Transverse colon (tissue), 4 donors: ENCODE measurements at regions not wholly inside any gene's neighbourhood (a gene's known extent, or its start where the extent isn't known, plus 50 kb on each side); places are given as distances from the start of the nearest gene placed in this dataset.

Experiments used
- DNase-seq: peaks from one replicate; pipeline ENCODE4 v3.0.0-alpha.2; 2019
- H3K27ac ChIP-seq, 4 donors: fragments of 200-600 bp; sonication (generic); 2 replicates each; pipeline ENCODE4 v1.5.1; 2016 to 2018; ENCODE audit warnings: inconsistent platforms in 4 of 4
- H3K27me3 ChIP-seq: fragments of 200-600 bp; sonication (generic); 2 replicates; pipeline ENCODE4 v1.5.1; 2017; ENCODE audit warnings: inconsistent platforms
- H3K36me3 ChIP-seq, 4 donors: fragments of 200-600 bp; sonication (generic); 2 replicates each; pipeline ENCODE4 v1.5.1; 2017 to 2019; ENCODE audit warnings: inconsistent platforms in 4 of 4
- H3K4me1 ChIP-seq, 4 donors: fragments of 200-600 bp; sonication (generic); 2 replicates each; pipeline ENCODE4 v1.5.1; 2017 to 2020; ENCODE audit warnings: inconsistent platforms in 4 of 4
- H3K4me3 ChIP-seq, 4 donors: fragments of 200-600 bp; sonication (generic); 1 replicate in 1 of 4; 2 replicates in 3 of 4; pipeline versions ENCODE4 v1.5.1 to v1.6.1; 2017 to 2019; ENCODE audit warnings: inconsistent platforms in 4 of 4
- H3K9me3 ChIP-seq, 2 donors: fragments of 200-600 bp; sonication (generic); 2 replicates each; pipeline ENCODE4 v1.5.1; 2017 to 2019; ENCODE audit warnings: inconsistent platforms in 2 of 2
- EP300 ChIP-seq: sonication (generic); formaldehyde crosslinking; IDR thresholded peaks from one replicate; pipeline ENCODE4 v1.6.1; 2017; ENCODE audit warnings: antibody characterized with exemption, low read depth
- POLR2A ChIP-seq: fragments of 450-650 bp; IDR thresholded peaks from one replicate; pipeline ENCODE4 v1.6.1; 2016; ENCODE audit warnings: antibody characterized with exemption, mild to moderate bottlenecking, moderate library complexity
- POLR2AphosphoS5 ChIP-seq, 3 donors: sonication (generic); formaldehyde crosslinking; IDR thresholded peaks; one replicate each; pipeline ENCODE4 v1.6.1; 2016; ENCODE audit warnings: antibody characterized with exemption in 3 of 3
- WGBS, 2 donors: methylation state at CpG; one replicate each; pipeline ENCODE4 v1.1.5; 2018; ENCODE audit warnings: low coverage in 1 of 2; 5-methylcytosine and 5-hydroxymethylcytosine counted together
- in situ Hi-C, 4 donors: fragments of 200-750 bp; cut with MboI; loops; one replicate each; pipeline versions ENCODE4 v1.15.0 to v1.15.1; 2017; ENCODE audit warnings: low sequenced_read_pairs in 3 of 4, low pct_ligation_motif_present in 1 of 4, low pct_unique_long_range_greater_than_20kb in 1 of 4
- intact Hi-C: fragments of 100-400 bp; cut with DNase I; formaldehyde crosslinking; loops from one replicate; pipeline ENCODE4 v1.15.1; 2023; ENCODE audit warnings: low total_unique reads
- TF ChIP-seq, protein P1 (sequence below), 5 experiments: fragments of 200-600 bp in 3 of 5; fragments of 450-650 bp in 2 of 5; sonication (generic) in 3 of 5; IDR thresholded peaks; 1 replicate in 2 of 5; 2 replicates in 3 of 5; pipeline ENCODE4 v1.5.1; 2016 to 2017; ENCODE audit warnings: antibody characterized with exemption in 5 of 5, inconsistent platforms in 3 of 5, mild to moderate bottlenecking in 2 of 5, moderate library complexity in 1 of 5

- Histone ChIP-seq H3K4me3 (no peak overlapping the region), H3K4me1 (no peaks in the 10 kb centered on the region), H3K36me3 (no peaks in the 10 kb centered on the region), H3K9me3 (peaks cover 0 to 4% of the 10 kb centered on the region in 2 donors), H3K27me3 (no peaks in the 10 kb centered on the region), H3K27ac (no peak overlapping the region)
- 88 to 100% methylated on average over 1 to 3 of the region's 3 CpGs for WGBS, 2 donors
- DNase-seq: no peak
- in situ Hi-C loops (loop anchor here in 1 of 4 donors (25.0 kb wide), 1 partner anchor 283 kb away; no protein-coding TSS in a partner anchor), intact Hi-C loops (no loop called here)
- TF ChIP-seq, protein P1, sequence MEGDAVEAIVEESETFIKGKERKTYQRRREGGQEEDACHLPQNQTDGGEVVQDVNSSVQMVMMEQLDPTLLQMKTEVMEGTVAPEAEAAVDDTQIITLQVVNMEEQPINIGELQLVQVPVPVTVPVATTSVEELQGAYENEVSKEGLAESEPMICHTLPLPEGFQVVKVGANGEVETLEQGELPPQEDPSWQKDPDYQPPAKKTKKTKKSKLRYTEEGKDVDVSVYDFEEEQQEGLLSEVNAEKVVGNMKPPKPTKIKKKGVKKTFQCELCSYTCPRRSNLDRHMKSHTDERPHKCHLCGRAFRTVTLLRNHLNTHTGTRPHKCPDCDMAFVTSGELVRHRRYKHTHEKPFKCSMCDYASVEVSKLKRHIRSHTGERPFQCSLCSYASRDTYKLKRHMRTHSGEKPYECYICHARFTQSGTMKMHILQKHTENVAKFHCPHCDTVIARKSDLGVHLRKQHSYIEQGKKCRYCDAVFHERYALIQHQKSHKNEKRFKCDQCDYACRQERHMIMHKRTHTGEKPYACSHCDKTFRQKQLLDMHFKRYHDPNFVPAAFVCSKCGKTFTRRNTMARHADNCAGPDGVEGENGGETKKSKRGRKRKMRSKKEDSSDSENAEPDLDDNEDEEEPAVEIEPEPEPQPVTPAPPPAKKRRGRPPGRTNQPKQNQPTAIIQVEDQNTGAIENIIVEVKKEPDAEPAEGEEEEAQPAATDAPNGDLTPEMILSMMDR (IDR thresholded peaks at IDR 0.05): no peak
- no peak for TF ChIP-seq POLR2AphosphoS5 (IDR thresholded peaks at IDR 0.05)
Observed at GRCh38 chr17:14719942-14720341, 419.1 kb downstream of the HS3ST3B1 start.

GRCh38 chr17:14717859-14718258 is 417.0 kb downstream of the HS3ST3B1 start:
- Histone ChIP-seq H3K36me3 (no peaks in the 10 kb centered on the region), H3K9me3 (no peaks in the 10 kb centered on the region), H3K4me3 (no peak overlapping the region), H3K27me3 (no peaks in the 10 kb centered on the region), H3K27ac (no peak overlapping the region), H3K4me1 (no peaks in the 10 kb centered on the region)
- in situ Hi-C loops: loop anchor here in 1 of 4 donors (25.0 kb wide), 1 partner anchor 281 kb away; no protein-coding TSS in a partner anchor
- TF ChIP-seq POLR2A (no peak), POLR2AphosphoS5 (IDR thresholded peaks at IDR 0.05) (no peak), EP300 (no peak)
- TF ChIP-seq, protein P1 (IDR thresholded peaks at IDR 0.05): no peak
- 76 to 86% methylated on average over 4 to 5 of the region's 5 CpGs for WGBS, 2 donors
- intact Hi-C loops: no loop called here
- no peak for DNase-seq

GRCh38 chr17:14715561-14715960 is 414.7 kb downstream of the HS3ST3B1 start:
- Histone ChIP-seq H3K4me3 (no peak overlapping the region), H3K36me3 (no peaks in the 10 kb centered on the region), H3K27me3 (no peaks in the 10 kb centered on the region), H3K27ac (no peak overlapping the region), H3K4me1 (no peaks in the 10 kb centered on the region), H3K9me3 (no peaks in the 10 kb centered on the region)
- intact Hi-C loops (no loop called here), in situ Hi-C loops (loop anchor here in 1 of 4 donors (25.0 kb wide), 1 partner anchor 278 kb away; no protein-coding TSS in a partner anchor)
- TF ChIP-seq POLR2AphosphoS5 (IDR thresholded peaks at IDR 0.05): no peak
- TF ChIP-seq, protein P1 (IDR thresholded peaks at IDR 0.05): no peak
- no peak for TF ChIP-seq POLR2A
- no peak for TF ChIP-seq EP300
- DNase-seq: no peak

- 77 to 93% methylated on average over 1 of the region's 1 CpG for WGBS, 2 donors
- TF ChIP-seq POLR2A (no peak), EP300 (no peak), POLR2AphosphoS5 (IDR thresholded peaks at IDR 0.05) (no peak)
- TF ChIP-seq, protein P1 (IDR thresholded peaks at IDR 0.05): no peak
Observed at GRCh38 chr17:14712611-14713021, 411.7 kb downstream of the HS3ST3B1 start.

More at GRCh38 chr17:14712611-14713021, 411.7 kb downstream of the HS3ST3B1 start:
- intact Hi-C loops: no loop called here
- H3K36me3 ChIP-seq: no peaks in the 10 kb centered on the region
- H3K27ac ChIP-seq: no peak overlapping the region
- H3K4me1 ChIP-seq: no peaks in the 10 kb centered on the region
- no peaks in the 10 kb centered on the region for H3K9me3 ChIP-seq
- H3K27me3 ChIP-seq: no peaks in the 10 kb centered on the region
- DNase-seq: no peak
- no peak overlapping the region for H3K4me3 ChIP-seq
- in situ Hi-C loops: loop anchor here in 1 of 4 donors (25.0 kb wide), 1 partner anchor 275 kb away; no protein-coding TSS in a partner anchor
